ENCODE measurements at regions not wholly inside any gene's neighbourhood (a gene's known extent, or its start where the extent isn't known, plus 50 kb on each side); places are given as distances from the start of the nearest gene placed in this dataset.

- no peaks in the 10 kb centered on the region for H3K36me3 ChIP-seq
- H3K4me1 ChIP-seq, result no peaks in the 10 kb centered on the region
- H3K27ac ChIP-seq, result no peak overlapping the region
- no peaks in the 10 kb centered on the region for H3K27me3 ChIP-seq
- no peak for TF ChIP-seq POLR2A (IDR thresholded peaks at IDR 0.05)
- TF ChIP-seq, protein P1, sequence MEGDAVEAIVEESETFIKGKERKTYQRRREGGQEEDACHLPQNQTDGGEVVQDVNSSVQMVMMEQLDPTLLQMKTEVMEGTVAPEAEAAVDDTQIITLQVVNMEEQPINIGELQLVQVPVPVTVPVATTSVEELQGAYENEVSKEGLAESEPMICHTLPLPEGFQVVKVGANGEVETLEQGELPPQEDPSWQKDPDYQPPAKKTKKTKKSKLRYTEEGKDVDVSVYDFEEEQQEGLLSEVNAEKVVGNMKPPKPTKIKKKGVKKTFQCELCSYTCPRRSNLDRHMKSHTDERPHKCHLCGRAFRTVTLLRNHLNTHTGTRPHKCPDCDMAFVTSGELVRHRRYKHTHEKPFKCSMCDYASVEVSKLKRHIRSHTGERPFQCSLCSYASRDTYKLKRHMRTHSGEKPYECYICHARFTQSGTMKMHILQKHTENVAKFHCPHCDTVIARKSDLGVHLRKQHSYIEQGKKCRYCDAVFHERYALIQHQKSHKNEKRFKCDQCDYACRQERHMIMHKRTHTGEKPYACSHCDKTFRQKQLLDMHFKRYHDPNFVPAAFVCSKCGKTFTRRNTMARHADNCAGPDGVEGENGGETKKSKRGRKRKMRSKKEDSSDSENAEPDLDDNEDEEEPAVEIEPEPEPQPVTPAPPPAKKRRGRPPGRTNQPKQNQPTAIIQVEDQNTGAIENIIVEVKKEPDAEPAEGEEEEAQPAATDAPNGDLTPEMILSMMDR (IDR thresholded peaks at IDR 0.05 in 4 of 5, conservative IDR thresholded peaks at IDR 0.05 in 1 of 5), result no peak
- ATAC-seq (no peak), DNase-seq (no peak)
- intact Hi-C loops (cut with DNase I; ENCODE audit: low total_unique reads) (no loop called here), in situ Hi-C loops (cut with MboI; ENCODE audit: low sequenced_read_pairs in 4 of 4) (no loop called here)
- no peaks in the 10 kb centered on the region for H3K9me3 ChIP-seq
- no peak overlapping the region for H3K4me3 ChIP-seq
These were observed 585.3 kb upstream of the FAT3 start for GRCh38 chr11:91639359-91639758.

- intact Hi-C loops (cut with DNase I; ENCODE audit: low total_unique reads), result no loop called here
- no peaks in the 10 kb centered on the region for H3K27me3 ChIP-seq
These were observed 593.5 kb upstream of the FAT3 start for GRCh38 chr11:91630916-91631673.

GRCh38 chr11:91625495-91625894 is 599.1 kb upstream of the FAT3 start:
- no peak for DNase-seq
- in situ Hi-C loops (cut with MboI; ENCODE audit: low sequenced_read_pairs in 4 of 4), result no loop called here
- no peak for TF ChIP-seq POLR2A (IDR thresholded peaks at IDR 0.05)
- TF ChIP-seq, protein P1 (IDR thresholded peaks at IDR 0.05 in 4 of 5, conservative IDR thresholded peaks at IDR 0.05 in 1 of 5), result no peak

More at GRCh38 chr11:91630916-91631673, 593.5 kb upstream of the FAT3 start:
- H3K9me3 ChIP-seq, result no peaks in the 10 kb centered on the region
- no peaks in the 10 kb centered on the region for H3K4me1 ChIP-seq
- no peaks in the 10 kb centered on the region for H3K36me3 ChIP-seq
- no peak overlapping the region for H3K27ac ChIP-seq
- ATAC-seq (no peak), DNase-seq (no peak)
- no peak overlapping the region for H3K4me3 ChIP-seq
- TF ChIP-seq POLR2A (IDR thresholded peaks at IDR 0.05), result no peak
- TF ChIP-seq, protein P1 (IDR thresholded peaks at IDR 0.05 in 4 of 5, conservative IDR thresholded peaks at IDR 0.05 in 1 of 5), result no peak
- in situ Hi-C loops (cut with MboI; ENCODE audit: low sequenced_read_pairs in 4 of 4), result no loop called here

DNA sequence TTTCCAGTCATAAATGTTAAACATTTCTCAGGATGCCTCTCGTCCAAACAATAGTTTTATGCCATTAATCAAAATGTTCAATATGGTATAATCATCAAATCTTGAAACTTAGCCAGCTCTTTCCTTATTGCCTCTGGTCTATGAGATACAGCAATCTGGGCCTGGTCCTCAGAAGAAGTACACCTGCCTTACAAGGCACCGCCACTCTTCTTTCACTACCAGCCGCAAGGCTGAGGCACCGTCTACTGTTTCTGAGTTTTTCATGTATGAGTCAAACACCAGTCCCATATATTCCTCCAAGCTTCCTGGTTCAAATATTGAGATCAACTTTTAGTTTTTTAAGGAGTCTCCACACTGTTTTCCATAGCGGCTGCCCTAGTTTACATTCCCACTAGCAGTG is 600.6 kb upstream of the FAT3 start:
- ATAC-seq (no peak), DNase-seq (no peak)
- Histone ChIP-seq H3K27ac (no peak overlapping the region), H3K27me3 (no peaks in the 10 kb centered on the region), H3K36me3 (no peaks in the 10 kb centered on the region), H3K4me3 (no peak overlapping the region), H3K4me1 (no peaks in the 10 kb centered on the region), H3K9me3 (no peaks in the 10 kb centered on the region)
- intact Hi-C loops (cut with DNase I; ENCODE audit: low total_unique reads) (no loop called here), in situ Hi-C loops (cut with MboI; ENCODE audit: low sequenced_read_pairs in 4 of 4) (no loop called here)
- no peak for TF ChIP-seq POLR2A (IDR thresholded peaks at IDR 0.05)
- TF ChIP-seq, protein P1 (IDR thresholded peaks at IDR 0.05 in 4 of 5, conservative IDR thresholded peaks at IDR 0.05 in 1 of 5), result no peak

More at GRCh38 chr11:91625495-91625894, 599.1 kb upstream of the FAT3 start:
- intact Hi-C loops (cut with DNase I; ENCODE audit: low total_unique reads), result no loop called here
- no peak for ATAC-seq
- H3K4me3 ChIP-seq, result no peak overlapping the region
- H3K9me3 ChIP-seq, result no peaks in the 10 kb centered on the region
- H3K36me3 ChIP-seq, result no peaks in the 10 kb centered on the region
- no peaks in the 10 kb centered on the region for H3K4me1 ChIP-seq
- no peak overlapping the region for H3K27ac ChIP-seq
- no peaks in the 10 kb centered on the region for H3K27me3 ChIP-seq
